Loucy (cell line): ENCODE measurements at regions not wholly inside any gene's neighbourhood (a gene's known extent, or its start where the extent isn't known, plus 50 kb on each side); places are given as distances from the start of the nearest gene placed in this dataset.

ENCODE experiments used
- EZH2phosphoT487 ChIP-seq: fragments of 200-600 bp; IDR thresholded peaks from 2 replicates; pipeline ENCODE4 v1.6.1; 2018; ENCODE audit warnings: antibody characterized with exemption, mild to moderate bottlenecking, moderate library complexity, borderline replicate concordance
- TF ChIP-seq, protein P1 (sequence below): fragments of 200-600 bp; sonication (generic); conservative IDR thresholded peaks from 2 replicates; pipeline ENCODE4 v1.5.1; 2014; ENCODE audit warnings: mild to moderate bottlenecking, antibody characterized with exemption, low read length

- TF ChIP-seq, protein P1, sequence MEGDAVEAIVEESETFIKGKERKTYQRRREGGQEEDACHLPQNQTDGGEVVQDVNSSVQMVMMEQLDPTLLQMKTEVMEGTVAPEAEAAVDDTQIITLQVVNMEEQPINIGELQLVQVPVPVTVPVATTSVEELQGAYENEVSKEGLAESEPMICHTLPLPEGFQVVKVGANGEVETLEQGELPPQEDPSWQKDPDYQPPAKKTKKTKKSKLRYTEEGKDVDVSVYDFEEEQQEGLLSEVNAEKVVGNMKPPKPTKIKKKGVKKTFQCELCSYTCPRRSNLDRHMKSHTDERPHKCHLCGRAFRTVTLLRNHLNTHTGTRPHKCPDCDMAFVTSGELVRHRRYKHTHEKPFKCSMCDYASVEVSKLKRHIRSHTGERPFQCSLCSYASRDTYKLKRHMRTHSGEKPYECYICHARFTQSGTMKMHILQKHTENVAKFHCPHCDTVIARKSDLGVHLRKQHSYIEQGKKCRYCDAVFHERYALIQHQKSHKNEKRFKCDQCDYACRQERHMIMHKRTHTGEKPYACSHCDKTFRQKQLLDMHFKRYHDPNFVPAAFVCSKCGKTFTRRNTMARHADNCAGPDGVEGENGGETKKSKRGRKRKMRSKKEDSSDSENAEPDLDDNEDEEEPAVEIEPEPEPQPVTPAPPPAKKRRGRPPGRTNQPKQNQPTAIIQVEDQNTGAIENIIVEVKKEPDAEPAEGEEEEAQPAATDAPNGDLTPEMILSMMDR = no peak
- no peak for TF ChIP-seq EZH2phosphoT487
Measured at GRCh38 chr14:105887692-105888091, 361.3 kb downstream of the TMEM121 start.
